Stimulated activated effector memory CD8-positive, alpha-beta T cell treated with anti-CD3 and anti-CD28 coated beads, Interleukin-12 subunit alpha, Interleukin-12 subunit beta, amount 100 ng/mL, for 72 hours (primary cell): ENCODE measurements at regions not wholly inside any gene's neighbourhood (a gene's known extent, or its start where the extent isn't known, plus 50 kb on each side); places are given as distances from the start of the nearest gene placed in this dataset.

Experiments used
- ATAC-seq: fragments of 150-1000 bp; cut with Tn5 transposase; 2 replicates; pipeline ENCODE4 v1.10.0; 2021
- DNase-seq, 2 donors: peaks; one replicate each; pipeline ENCODE4 v3.0.0; 2021 to 2022; ENCODE audit warnings: low spot score in 2 of 2
- H3K27ac Mint-ChIP-seq: one replicate; pipeline ENCODE4 v1.8.0; 2022; ENCODE audit warnings: mild to moderate bottlenecking, mixed read lengths
- H3K36me3 Mint-ChIP-seq: one replicate; pipeline ENCODE4 v1.8.0; 2022; ENCODE audit warnings: mild to moderate bottlenecking, mixed read lengths
- H3K4me1 Mint-ChIP-seq: one replicate; pipeline ENCODE4 v1.8.0; 2022; ENCODE audit warnings: mixed read lengths
- H3K4me3 Mint-ChIP-seq: one replicate; pipeline ENCODE4 v1.8.0; 2022; ENCODE audit warnings: mild to moderate bottlenecking, mixed read lengths
- H3K9me3 Mint-ChIP-seq: one replicate; pipeline ENCODE4 v1.8.0; 2022; ENCODE audit warnings: mixed read lengths

DNA sequence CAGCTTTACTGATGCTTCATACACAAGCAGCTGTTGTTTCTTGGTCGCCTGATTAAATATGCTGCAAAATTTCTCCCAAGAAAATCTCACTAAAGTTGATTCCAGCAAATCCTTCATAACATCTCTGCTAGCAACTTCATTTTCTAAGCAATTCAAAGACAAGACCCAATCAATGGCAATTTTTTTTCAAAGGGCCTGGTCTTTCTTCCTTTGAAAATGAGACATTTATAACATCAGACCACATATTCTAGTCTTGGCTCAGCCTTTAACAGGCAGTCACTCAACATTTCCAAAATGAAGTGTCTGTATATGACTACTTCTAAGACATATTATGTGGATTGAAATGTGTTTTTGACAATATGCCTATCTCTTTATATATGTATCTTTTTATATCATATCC is 702.6 kb downstream of the KCNA4 start:
- Mint-ChIP-seq H3K4me1 (no peaks in the 10 kb centered on the region), H3K27ac (no peak overlapping the region), H3K4me3 (no peak overlapping the region), H3K9me3 (peaks cover 29% of the 10 kb centered on the region), H3K36me3 (no peaks in the 10 kb centered on the region)
- no peak for ATAC-seq
- DNase-seq, result no peak

DNA sequence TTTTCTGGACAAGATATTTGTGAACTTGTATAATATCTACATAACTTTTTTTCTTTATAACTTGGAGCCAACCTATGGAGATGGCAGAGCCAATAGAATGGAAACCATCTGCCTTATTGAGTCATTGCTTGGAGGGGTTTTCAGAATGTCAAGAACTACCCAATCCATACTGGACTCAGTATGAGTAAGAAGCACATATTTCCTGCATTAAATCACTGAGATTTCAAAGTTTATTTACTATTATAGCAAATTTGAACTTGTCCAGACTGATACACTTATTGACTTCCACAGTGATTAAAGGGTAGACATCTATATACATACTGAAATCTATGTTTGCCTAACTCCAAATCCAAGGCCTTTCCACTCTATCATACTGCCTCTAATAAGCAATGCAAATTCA is 704.0 kb downstream of the KCNA4 start:
- Mint-ChIP-seq H3K4me3 (no peak overlapping the region), H3K36me3 (no peaks in the 10 kb centered on the region), H3K9me3 (peaks cover 22% of the 10 kb centered on the region), H3K4me1 (no peaks in the 10 kb centered on the region), H3K27ac (no peak overlapping the region)
- ATAC-seq (no peak), DNase-seq (no peak)

DNA sequence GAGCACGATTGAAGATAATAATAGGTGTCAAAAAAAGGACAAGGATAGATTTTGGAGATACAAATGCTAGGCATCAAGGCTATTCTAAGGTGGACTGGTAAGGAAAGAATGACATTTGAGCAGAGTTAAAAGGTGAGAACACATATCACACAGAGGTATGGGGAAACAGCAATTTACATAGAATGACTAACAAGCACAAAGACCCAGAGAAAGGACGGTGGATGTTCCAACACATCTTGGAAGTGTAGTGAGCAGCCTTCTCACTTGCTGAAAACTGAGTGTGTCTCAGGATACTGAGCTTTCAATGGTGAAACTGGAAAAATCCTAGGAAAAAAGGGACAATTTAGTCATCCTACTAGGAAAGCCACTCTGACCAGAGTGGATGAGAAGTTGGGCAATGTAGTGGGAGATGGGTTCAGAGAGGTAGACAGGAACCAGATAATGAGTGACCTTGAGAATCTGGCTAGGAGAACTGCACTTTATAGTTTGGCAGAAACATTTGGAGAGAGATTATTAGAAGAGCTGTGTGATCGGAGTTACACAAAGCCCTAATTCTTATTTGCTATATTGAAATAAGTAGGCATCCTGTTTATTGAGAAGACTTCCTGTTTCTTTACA is 706.0 kb downstream of the KCNA4 start:
- DNase-seq, result no peak
- no peak overlapping the region for H3K4me3 Mint-ChIP-seq

DNA sequence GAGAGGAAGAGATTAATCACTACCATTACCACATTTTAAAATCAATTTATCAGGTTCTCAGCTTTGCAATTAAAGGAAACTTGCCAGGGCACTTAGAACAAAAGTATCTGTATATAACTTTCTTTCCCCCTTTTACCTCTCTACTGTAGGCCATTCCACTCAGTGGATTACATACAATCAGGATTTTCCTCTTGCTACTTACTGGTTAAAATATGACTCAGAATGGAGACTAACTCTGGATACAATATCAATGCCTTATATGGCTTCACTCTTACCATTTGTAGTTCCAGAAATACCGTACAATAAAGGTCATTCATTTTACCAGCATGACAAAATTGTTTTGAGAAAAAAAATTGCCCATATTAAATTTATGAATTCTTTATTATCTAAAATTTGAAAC is 706.8 kb downstream of the KCNA4 start:
- Mint-ChIP-seq H3K27ac (no peak overlapping the region), H3K4me3 (no peak overlapping the region), H3K36me3 (no peaks in the 10 kb centered on the region), H3K4me1 (no peaks in the 10 kb centered on the region), H3K9me3 (peaks cover 20% of the 10 kb centered on the region)
- ATAC-seq (no peak), DNase-seq (no peak)

More for the DNA sequence above, 706.0 kb downstream of the KCNA4 start:
- Mint-ChIP-seq H3K27ac (no peak overlapping the region), H3K9me3 (peaks cover 20% of the 10 kb centered on the region), H3K4me1 (no peaks in the 10 kb centered on the region), H3K36me3 (no peaks in the 10 kb centered on the region)
- ATAC-seq, result no peak

DNA sequence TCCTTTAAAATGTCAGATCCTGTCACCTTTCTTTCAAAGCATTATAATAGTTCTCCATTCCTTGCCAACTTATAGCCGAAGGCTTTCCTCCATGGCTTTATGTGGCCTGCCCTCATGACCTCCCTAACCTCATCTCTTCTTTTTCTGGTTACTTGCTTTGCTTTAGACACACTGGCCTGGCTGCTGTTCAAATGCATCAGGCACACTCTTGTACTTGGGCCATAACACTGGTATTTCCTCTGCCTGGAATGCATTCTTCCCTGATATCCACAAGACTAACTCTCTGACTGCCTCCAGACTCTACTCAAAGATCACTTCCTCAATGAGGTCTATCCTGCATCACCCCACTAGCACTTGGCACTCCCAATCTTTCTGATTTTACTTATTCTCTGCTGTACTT is 710.3 kb downstream of the KCNA4 start:
- DNase-seq, result no peak
- H3K36me3 Mint-ChIP-seq, result no peaks in the 10 kb centered on the region
- H3K27ac Mint-ChIP-seq, result no peak overlapping the region
- no peak for ATAC-seq
- H3K4me3 Mint-ChIP-seq, result no peak overlapping the region
- H3K4me1 Mint-ChIP-seq, result no peaks in the 10 kb centered on the region
- peaks cover 23% of the 10 kb centered on the region for H3K9me3 Mint-ChIP-seq

DNA sequence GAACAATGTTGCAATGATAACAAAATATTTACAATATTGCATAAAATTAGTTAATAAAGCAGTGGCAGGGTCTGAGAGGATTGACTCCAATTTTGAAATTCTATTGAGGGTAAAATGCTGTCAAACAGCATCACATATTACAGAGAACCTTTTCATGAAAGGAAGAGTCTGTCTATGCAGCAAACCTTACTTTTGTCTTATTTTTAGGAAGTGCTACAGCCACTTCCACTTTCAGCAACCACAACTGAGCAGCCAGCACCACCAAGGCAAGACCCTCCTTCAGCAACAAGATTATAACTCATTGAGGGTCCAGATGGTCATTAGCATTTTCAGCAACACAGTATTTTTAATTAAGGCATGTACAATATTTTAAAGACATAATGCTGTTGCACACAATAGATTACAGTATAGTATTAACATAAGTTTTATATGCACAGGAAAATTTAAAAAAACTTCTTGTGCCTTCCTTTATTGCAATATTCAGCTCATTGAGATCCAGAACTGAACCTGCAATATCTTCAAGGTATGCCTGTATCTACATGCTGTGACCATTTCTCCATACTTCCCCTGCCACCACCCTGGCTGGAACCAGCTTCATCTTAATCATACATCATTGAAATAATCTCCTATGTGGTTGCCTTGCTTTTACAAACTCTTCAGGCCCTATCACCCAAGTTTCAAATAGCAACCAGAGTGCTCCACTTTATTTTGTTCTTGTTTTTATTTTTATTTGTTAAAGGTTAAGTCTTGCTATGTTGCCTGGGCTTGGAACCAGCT is 711.2 kb downstream of the KCNA4 start:
- Mint-ChIP-seq H3K36me3 (no peaks in the 10 kb centered on the region), H3K27ac (no peak overlapping the region), H3K4me1 (no peaks in the 10 kb centered on the region), H3K9me3 (peaks cover 22% of the 10 kb centered on the region), H3K4me3 (no peak overlapping the region)
- ATAC-seq (no peak), DNase-seq (no peak)

DNA sequence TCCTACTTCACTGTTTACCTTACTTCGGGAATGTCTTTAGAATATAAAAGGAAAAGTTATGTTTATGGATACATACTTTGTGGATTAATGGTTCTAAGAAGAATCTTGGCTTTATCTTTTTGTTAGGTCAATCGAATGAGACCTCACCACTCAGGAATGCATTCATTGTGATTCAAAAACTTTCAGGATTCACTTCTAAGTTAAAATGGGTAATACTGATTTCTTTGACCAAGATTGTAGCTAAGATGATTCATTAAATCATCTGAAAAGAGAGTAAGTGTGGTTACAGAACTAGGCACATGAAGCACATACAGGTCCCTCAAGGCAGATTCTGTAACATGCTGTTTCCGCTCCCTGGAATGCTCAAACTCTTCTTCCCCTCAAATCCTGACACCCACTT is 716.4 kb downstream of the KCNA4 start:
- Mint-ChIP-seq H3K4me1 (no peaks in the 10 kb centered on the region), H3K4me3 (no peak overlapping the region), H3K27ac (no peak overlapping the region), H3K9me3 (peaks cover 16% of the 10 kb centered on the region), H3K36me3 (no peaks in the 10 kb centered on the region)
- DNase-seq, result no peak
- ATAC-seq, result no peak

DNA sequence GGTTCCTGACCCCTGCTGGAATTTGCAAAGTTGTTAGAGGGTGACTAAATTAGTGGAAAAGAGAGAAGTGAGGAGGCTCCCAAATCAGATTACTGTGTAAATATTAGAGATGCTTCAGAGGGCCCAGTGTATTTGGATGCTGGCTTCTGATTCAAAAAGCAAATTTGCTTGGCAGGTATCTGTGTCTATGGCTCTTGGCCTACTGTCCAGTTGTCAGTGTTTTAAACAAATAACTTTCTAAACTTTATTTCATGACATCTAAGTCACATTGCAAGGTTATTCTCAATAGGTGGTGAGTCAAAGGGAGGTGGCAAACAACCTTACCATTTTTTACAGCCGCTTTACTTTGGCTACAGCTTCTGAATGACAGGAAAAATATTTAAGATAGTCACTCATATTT is 720.1 kb downstream of the KCNA4 start:
- ATAC-seq (no peak), DNase-seq (no peak)
- Mint-ChIP-seq H3K36me3 (no peaks in the 10 kb centered on the region), H3K9me3 (peaks cover 8% of the 10 kb centered on the region), H3K4me3 (no peak overlapping the region), H3K27ac (no peak overlapping the region), H3K4me1 (no peaks in the 10 kb centered on the region)

DNA sequence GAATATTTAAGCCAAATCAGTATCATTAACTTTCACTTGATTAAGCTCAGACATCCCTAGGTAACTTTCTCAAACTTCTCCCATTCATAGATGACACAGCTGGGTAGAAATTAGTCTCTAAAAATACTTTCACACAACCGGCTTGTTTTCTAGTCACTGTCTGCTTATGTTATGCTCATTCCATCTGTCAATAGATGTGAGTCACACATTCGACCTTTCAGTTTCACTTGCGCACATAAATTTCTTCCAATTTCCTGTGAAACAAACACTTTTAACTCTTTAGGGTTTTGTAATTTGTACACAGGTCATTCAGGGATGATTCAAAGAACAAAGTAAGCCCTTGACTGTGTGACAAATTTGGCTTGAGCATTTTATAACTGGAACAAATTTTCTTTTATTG is 723.0 kb downstream of the KCNA4 start:
- Mint-ChIP-seq H3K9me3 (peaks cover 6% of the 10 kb centered on the region), H3K36me3 (no peaks in the 10 kb centered on the region), H3K4me3 (no peak overlapping the region), H3K4me1 (no peaks in the 10 kb centered on the region), H3K27ac (no peak overlapping the region)
- DNase-seq, result no peak
- no peak for ATAC-seq

DNA sequence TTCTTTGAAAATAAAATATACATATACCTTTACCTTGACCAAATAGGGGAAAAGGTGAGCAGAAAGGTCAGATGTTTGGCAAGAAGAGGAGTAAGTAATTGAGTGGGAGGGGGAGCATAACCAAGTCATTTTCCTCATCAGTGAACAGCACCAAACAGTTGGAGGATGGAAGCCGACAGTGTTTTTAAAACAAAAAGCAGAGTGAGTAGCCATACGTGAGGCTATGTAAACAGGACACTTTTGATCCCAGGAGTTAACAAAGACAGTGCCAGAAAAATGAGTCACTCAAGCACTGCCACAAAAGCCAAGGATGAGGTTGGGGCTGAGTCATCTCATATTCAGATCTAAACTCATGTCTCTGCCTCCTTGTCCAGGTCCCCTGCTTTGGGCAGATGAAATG is 734.7 kb downstream of the KCNA4 start:
- H3K4me3 Mint-ChIP-seq, result no peak overlapping the region
- H3K36me3 Mint-ChIP-seq, result no peaks in the 10 kb centered on the region
- peaks cover 12% of the 10 kb centered on the region for H3K9me3 Mint-ChIP-seq
- ATAC-seq, result no peak
- DNase-seq, result no peak
- no peak overlapping the region for H3K27ac Mint-ChIP-seq
- no peaks in the 10 kb centered on the region for H3K4me1 Mint-ChIP-seq

DNA sequence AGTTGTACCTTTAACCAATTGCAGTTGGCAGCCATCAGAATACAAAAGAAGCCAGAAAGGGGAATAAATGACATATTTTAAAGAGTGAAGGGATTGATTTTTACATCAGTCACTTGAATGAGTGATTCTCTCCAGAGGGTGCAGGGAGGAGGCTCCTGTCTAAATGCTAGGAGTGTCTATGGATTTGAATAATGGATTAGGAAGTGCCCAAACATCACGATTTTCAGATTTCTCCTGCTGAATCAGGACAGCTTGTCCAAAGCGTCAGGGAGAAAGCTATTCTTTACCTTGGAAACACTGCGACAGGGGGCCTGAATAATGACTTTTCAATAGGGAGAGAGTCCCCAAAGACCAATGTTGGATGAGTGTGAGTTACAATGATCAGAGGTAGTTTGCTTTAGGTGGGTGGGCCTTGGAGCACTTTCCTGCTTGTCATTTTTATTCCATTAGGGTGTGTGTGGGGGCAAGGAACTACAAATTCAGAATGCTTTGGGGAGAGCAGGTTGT is 735.5 kb downstream of the KCNA4 start:
- ATAC-seq (no peak), DNase-seq (no peak)
- Mint-ChIP-seq H3K27ac (no peak overlapping the region), H3K4me1 (no peaks in the 10 kb centered on the region), H3K4me3 (no peak overlapping the region), H3K9me3 (peaks cover 12% of the 10 kb centered on the region), H3K36me3 (no peaks in the 10 kb centered on the region)

DNA sequence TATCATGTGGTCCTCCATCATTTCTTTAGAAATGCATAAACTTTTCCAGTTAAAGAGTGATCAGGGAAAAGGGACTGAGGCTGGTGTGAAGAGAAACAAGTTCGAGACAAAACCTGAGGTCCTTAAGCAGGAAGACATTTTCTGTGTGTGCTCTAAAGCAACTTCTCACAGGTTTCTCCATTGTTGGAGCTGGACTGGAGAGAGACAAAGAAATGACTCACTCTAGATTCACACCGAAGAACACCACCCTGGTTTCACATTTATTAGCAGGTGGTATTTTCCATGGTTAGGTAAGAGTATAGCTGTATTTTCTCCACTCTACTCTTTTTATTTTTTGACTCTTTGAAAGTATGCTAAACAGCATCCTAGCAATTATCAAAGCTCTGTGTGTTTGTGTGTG is 736.4 kb downstream of the KCNA4 start:
- Mint-ChIP-seq H3K4me1 (no peaks in the 10 kb centered on the region), H3K4me3 (no peak overlapping the region), H3K9me3 (peaks cover 14% of the 10 kb centered on the region), H3K36me3 (no peaks in the 10 kb centered on the region), H3K27ac (no peak overlapping the region)
- no peak for ATAC-seq
- no peak for DNase-seq

DNA sequence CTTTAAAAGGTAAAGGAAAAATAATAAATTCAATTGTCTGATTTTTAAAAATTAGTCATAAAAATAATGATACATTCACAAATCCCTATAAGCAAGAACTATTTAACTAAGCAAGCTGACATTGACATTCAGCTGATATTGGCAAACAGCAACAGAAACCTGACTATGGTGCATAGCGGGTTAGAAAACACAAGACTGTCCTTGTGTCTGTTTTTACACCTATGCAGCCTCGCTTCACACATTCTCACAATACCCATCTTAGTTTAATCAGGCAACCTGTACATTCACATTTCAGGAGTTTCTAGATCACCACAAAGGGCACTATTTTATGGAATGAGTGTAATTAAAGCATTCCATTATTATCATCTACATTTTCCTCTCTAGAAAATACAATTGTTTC is 737.1 kb downstream of the KCNA4 start:
- DNase-seq (no peak), ATAC-seq (no peak)
- peaks cover 17% of the 10 kb centered on the region for H3K9me3 Mint-ChIP-seq
- no peak overlapping the region for H3K4me3 Mint-ChIP-seq
- H3K36me3 Mint-ChIP-seq, result no peaks in the 10 kb centered on the region
- H3K27ac Mint-ChIP-seq, result no peak overlapping the region
- H3K4me1 Mint-ChIP-seq, result no peaks in the 10 kb centered on the region

DNA sequence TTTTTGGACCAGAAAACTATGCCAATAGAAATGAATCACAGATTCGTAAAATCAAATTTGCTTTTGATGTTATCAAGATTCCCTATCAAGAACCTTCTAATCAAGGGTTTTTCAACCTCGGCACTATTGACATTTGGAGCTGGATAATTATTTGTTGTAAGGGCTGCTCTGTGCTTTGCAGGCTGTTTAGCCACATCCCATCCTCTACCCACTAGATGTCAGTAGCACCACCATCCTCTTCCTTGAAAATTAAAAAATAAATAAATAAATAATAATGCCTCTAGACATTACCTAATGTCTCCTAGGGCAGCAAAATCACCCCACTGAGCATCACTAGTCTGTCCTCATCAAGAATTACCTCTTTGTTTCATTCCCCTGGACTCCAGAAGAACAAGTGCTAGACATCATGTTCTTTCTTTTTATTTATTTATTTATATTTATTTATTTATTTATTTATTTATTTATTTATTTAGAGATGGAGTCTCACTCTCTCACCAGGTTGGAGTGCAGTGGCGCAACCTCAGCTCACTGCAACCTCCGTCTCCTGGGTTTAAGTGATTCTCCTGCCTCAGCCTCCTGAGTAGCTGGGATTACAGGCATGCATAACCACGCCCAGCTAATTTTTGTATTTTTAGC is 744.7 kb downstream of the KCNA4 start:
- ATAC-seq (no peak), DNase-seq (no peak)
- Mint-ChIP-seq H3K27ac (no peak overlapping the region), H3K4me1 (no peaks in the 10 kb centered on the region), H3K4me3 (no peak overlapping the region), H3K9me3 (peaks cover 11% of the 10 kb centered on the region), H3K36me3 (no peaks in the 10 kb centered on the region)

DNA sequence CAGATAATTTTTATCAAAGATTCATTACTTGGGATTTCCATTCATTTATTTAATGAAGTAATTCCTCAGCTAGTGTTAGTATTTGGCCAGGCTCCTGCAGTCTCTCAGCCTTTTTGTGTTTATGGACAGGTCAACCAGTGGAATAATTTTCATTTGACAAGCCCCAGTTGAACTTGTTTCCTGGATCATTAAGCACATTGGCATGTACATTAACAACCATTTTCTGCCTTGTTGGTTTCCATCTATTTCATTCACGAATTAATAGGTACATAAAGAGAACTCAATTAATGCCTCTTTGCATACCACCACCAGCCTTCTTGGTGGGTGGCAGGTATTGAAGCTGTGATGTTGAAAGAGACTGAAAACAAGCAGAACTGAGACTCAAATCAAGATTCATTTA is 745.2 kb downstream of the KCNA4 start:
- Mint-ChIP-seq H3K36me3 (no peaks in the 10 kb centered on the region), H3K4me3 (no peak overlapping the region), H3K27ac (no peak overlapping the region), H3K9me3 (peaks cover 11% of the 10 kb centered on the region), H3K4me1 (no peaks in the 10 kb centered on the region)
- ATAC-seq (no peak), DNase-seq (no peak)

DNA sequence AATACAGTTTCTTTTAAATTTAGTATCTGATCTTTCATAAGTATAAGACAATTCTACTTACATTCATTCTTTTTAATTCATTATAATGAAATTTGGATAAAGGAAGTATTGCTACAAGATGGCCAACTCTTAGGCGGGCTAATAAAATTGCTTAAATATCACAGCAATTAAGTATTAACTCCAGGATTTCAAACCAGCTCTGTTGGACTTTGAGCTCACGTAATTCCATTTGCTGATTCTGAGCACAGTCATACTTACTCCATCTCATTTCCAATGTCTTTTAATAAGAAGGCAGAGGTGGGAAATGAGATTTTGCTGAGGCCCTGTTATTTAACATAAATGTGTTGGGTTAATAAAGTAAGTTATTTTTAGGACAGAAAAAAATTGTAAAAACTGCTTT is 748.1 kb downstream of the KCNA4 start:
- no peak overlapping the region for H3K27ac Mint-ChIP-seq
- no peaks in the 10 kb centered on the region for H3K4me1 Mint-ChIP-seq
- H3K4me3 Mint-ChIP-seq, result no peak overlapping the region
- DNase-seq (no peak), ATAC-seq (no peak)
- H3K9me3 Mint-ChIP-seq, result peaks cover 8% of the 10 kb centered on the region
- H3K36me3 Mint-ChIP-seq, result no peaks in the 10 kb centered on the region
